WTC11 (cell line): ENCODE measurements at regions not wholly inside any gene's neighbourhood (a gene's known extent, or its start where the extent isn't known, plus 50 kb on each side); places are given as distances from the start of the nearest gene placed in this dataset.

ENCODE experiments used
- ATAC-seq: fragments of 200-7000 bp; cut with Tn5 transposase; 2 replicates; pipeline ENCODE4 v1.10.0; 2021; ENCODE audit warnings: mild to moderate bottlenecking, moderate library complexity
- CTCF ChIA-PET: fragments of 300-600 bp; sonication (Branson Sonifier 250); formaldehyde crosslinking; loops from one replicate; lab custom pipeline; 2021; ENCODE audit warnings: antibody characterized with exemption; lab: Charles Lee
- POLR2A ChIA-PET: fragments of 350-600 bp; sonication (Branson Sonifier 250); formaldehyde crosslinking; loops from one replicate; lab custom pipeline; 2021; ENCODE audit warnings: antibody characterized with exemption; lab: Charles Lee
- DNase-seq: peaks from one replicate; pipeline ENCODE4 v3.0.0; 2021; ENCODE audit warnings: low spot score
- H3K27ac Mint-ChIP-seq: 2 replicates; pipeline ENCODE4 v1.8.0; 2021; ENCODE audit warnings: mixed read lengths
- H3K27me3 Mint-ChIP-seq: 2 replicates; pipeline ENCODE4 v1.8.0; 2021; ENCODE audit warnings: low read depth, mild to moderate bottlenecking, moderate library complexity, mixed read lengths
- H3K36me3 Mint-ChIP-seq: 2 replicates; pipeline ENCODE4 v1.8.0; 2021; ENCODE audit warnings: mixed read lengths
- H3K4me1 Mint-ChIP-seq: 2 replicates; pipeline ENCODE4 v1.8.0; 2022; ENCODE audit warnings: mixed read lengths
- H3K4me3 Mint-ChIP-seq: 2 replicates; pipeline ENCODE4 v1.8.0; 2021; ENCODE audit warnings: mild to moderate bottlenecking, moderate library complexity, mixed read lengths
- H3K9me3 Mint-ChIP-seq: 2 replicates; pipeline ENCODE4 v1.8.0; 2021; ENCODE audit warnings: mixed read lengths
- ARID4B ChIP-seq: sonication (generic); formaldehyde crosslinking; IDR thresholded peaks from 2 replicates; pipeline ENCODE4 v1.8.0; 2023; ENCODE audit warnings: missing genetic modification reagents, mild to moderate bottlenecking, borderline replicate concordance
- ATF3 ChIP-seq: sonication (generic); formaldehyde crosslinking; conservative IDR thresholded peaks from 2 replicates; pipeline ENCODE4 v1.8.1; 2022; ENCODE audit warnings: mild to moderate bottlenecking, missing genetic modification reagents
- HMGA2 ChIP-seq: fragments of 250-450 bp; sonication (Bioruptor Pico); IDR thresholded peaks from 2 replicates; pipeline ENCODE4 v1.4.0; 2021; ENCODE audit warnings: mild to moderate bottlenecking, moderate library complexity
- IRF1 ChIP-seq: sonication (generic); formaldehyde crosslinking; IDR thresholded peaks from 2 replicates; pipeline ENCODE4 v1.8.0; 2023; ENCODE audit warnings: missing genetic modification reagents
- IRF2 ChIP-seq: sonication (generic); formaldehyde crosslinking; IDR thresholded peaks from 2 replicates; pipeline ENCODE4 v1.8.0; 2022; ENCODE audit warnings: low read depth, missing genetic modification reagents, borderline replicate concordance
- JUN ChIP-seq: sonication (generic); formaldehyde crosslinking; IDR thresholded peaks from 2 replicates; pipeline ENCODE4 v1.8.0; 2023; ENCODE audit warnings: mild to moderate bottlenecking, missing genetic modification reagents
- MLX ChIP-seq: sonication (generic); formaldehyde crosslinking; IDR thresholded peaks from 2 replicates; pipeline ENCODE4 v1.8.1; 2023; ENCODE audit warnings: mild to moderate bottlenecking, missing genetic modification reagents, moderate library complexity
- MXD4 ChIP-seq: fragments of 250-450 bp; sonication (Bioruptor Pico); IDR thresholded peaks from 2 replicates; pipeline ENCODE4 v1.8.0; 2021; ENCODE audit warnings: mild to moderate bottlenecking, moderate library complexity, borderline replicate concordance
- MYBL2 ChIP-seq: sonication (generic); formaldehyde crosslinking; IDR thresholded peaks from 2 replicates; pipeline ENCODE4 v1.8.1; 2023; ENCODE audit warnings: mild to moderate bottlenecking, moderate library complexity, missing genetic modification reagents
- OVOL2 ChIP-seq: fragments of 250-450 bp; sonication (Bioruptor Pico); IDR thresholded peaks from 2 replicates; pipeline ENCODE4 v1.9.0; 2021; ENCODE audit warnings: mild to moderate bottlenecking, borderline replicate concordance
- PRRX2 ChIP-seq: fragments of 250-450 bp; sonication (Bioruptor Pico); IDR thresholded peaks from 2 replicates; pipeline ENCODE4 v1.8.0; 2021; ENCODE audit warnings: mild to moderate bottlenecking
- TEAD1 ChIP-seq: sonication (generic); formaldehyde crosslinking; IDR thresholded peaks from 2 replicates; pipeline ENCODE4 v1.8.0; 2022; ENCODE audit warnings: mild to moderate bottlenecking, missing genetic modification reagents
- TEAD4 ChIP-seq: sonication (generic); formaldehyde crosslinking; IDR thresholded peaks from 2 replicates; pipeline ENCODE4 v1.8.0; 2022; ENCODE audit warnings: mild to moderate bottlenecking, missing genetic modification reagents
- ZMAT4 ChIP-seq: fragments of 250-450 bp; sonication (Bioruptor Pico); IDR thresholded peaks from 2 replicates; pipeline ENCODE4 v1.9.0; 2021; ENCODE audit warnings: mild to moderate bottlenecking
- ZNF396 ChIP-seq: fragments of 250-450 bp; sonication (Bioruptor Pico); IDR thresholded peaks from 2 replicates; pipeline ENCODE4 v1.8.0; 2021; ENCODE audit warnings: mild to moderate bottlenecking, moderate library complexity, borderline replicate concordance
- ZNF416 ChIP-seq: fragments of 250-450 bp; sonication (Bioruptor Pico); IDR thresholded peaks from 2 replicates; pipeline ENCODE4 v1.9.0; 2021; ENCODE audit warnings: mild to moderate bottlenecking, inconsistent platforms
- ZNF423 ChIP-seq: fragments of 250-450 bp; sonication (Bioruptor Pico); IDR thresholded peaks from 2 replicates; pipeline ENCODE4 v2.1.2; 2022; ENCODE audit warnings: mild to moderate bottlenecking, moderate library complexity
- ZNF425 ChIP-seq: fragments of 250-450 bp; sonication (Bioruptor Pico); conservative IDR thresholded peaks from 2 replicates; pipeline ENCODE4 v1.9.0; 2021; ENCODE audit warnings: mild to moderate bottlenecking
- ZNF512 ChIP-seq: sonication (generic); formaldehyde crosslinking; IDR thresholded peaks from 2 replicates; pipeline ENCODE4 v1.8.1; 2022; ENCODE audit warnings: missing genetic modification reagents, borderline replicate concordance
- ZNF532 ChIP-seq: fragments of 250-450 bp; sonication (Bioruptor Pico); IDR thresholded peaks from 2 replicates; pipeline ENCODE4 v1.9.0; 2021; ENCODE audit warnings: mild to moderate bottlenecking, borderline replicate concordance

- TF ChIP-seq ZNF532 (CRISPR knock-in tag), result no peak
These were observed 192.5 kb downstream of the SH3BP4 start (continued) for GRCh38 chr2:235144291-235144690.

- POLR2A ChIA-PET, result no interaction called here
- TF ChIP-seq OVOL2 (CRISPR knock-in tag), result no peak
- no peak for TF ChIP-seq ZNF396 (CRISPR knock-in tag)
- no peak for TF ChIP-seq TEAD4 (CRISPR knock-in tag)
- no peak for TF ChIP-seq HMGA2 (CRISPR knock-in tag)
- TF ChIP-seq ZNF512 (CRISPR knock-in tag), result no peak
- TF ChIP-seq PRRX2, result no peak
- no peak for TF ChIP-seq ZNF425 (CRISPR knock-in tag)
- no peak for TF ChIP-seq ZMAT4
- no peak for TF ChIP-seq ZNF416
- no peak for TF ChIP-seq IRF2 (CRISPR knock-in tag)
- TF ChIP-seq MYBL2 (CRISPR knock-in tag), result no peak
- no peak for TF ChIP-seq MLX (CRISPR knock-in tag)
- no peak for TF ChIP-seq JUN (CRISPR knock-in tag)
- no peak for TF ChIP-seq MXD4 (CRISPR knock-in tag)
- no peak for TF ChIP-seq TEAD1 (CRISPR knock-in tag)
- no peak for TF ChIP-seq ZNF423
- no peak for TF ChIP-seq IRF1 (CRISPR knock-in tag)
- no peak for TF ChIP-seq ARID4B (CRISPR knock-in tag)
- TF ChIP-seq ATF3 (CRISPR knock-in tag), result no peak
- no peak overlapping the region for H3K4me3 Mint-ChIP-seq
- H3K4me1 Mint-ChIP-seq, result peaks cover 6% of the 10 kb centered on the region
- H3K27me3 Mint-ChIP-seq, result peaks cover 6% of the 10 kb centered on the region; the same call in 1 of the 2 replicates
- CTCF ChIA-PET, result interaction anchor here (0.8 kb wide), 1 partner anchor 11 kb away, joined by 3 read pairs; no protein-coding TSS in a partner anchor
- no peak overlapping the region for H3K27ac Mint-ChIP-seq
- H3K9me3 Mint-ChIP-seq, result peaks cover 8% of the 10 kb centered on the region
- no peak for DNase-seq
- no peaks in the 10 kb centered on the region for H3K36me3 Mint-ChIP-seq
- ATAC-seq, result no peak
These were observed 194.4 kb downstream of the SH3BP4 start for GRCh38 chr2:235146206-235146605.
